HUDEP-2 (cell line): ENCODE measurements at regions not wholly inside any gene's neighbourhood (a gene's known extent, or its start where the extent isn't known, plus 50 kb on each side); places are given as distances from the start of the nearest gene placed in this dataset.
A peak's percentile ranks its signal among the peaks of the same experiment; 100 is the strongest.

Source experiments
- DNase-seq, 76 experiments: peaks; one replicate each; lab custom pipeline; 2025; ENCODE audit not compliant: unreplicated experiment in 76 of 76; lab: John Stamatoyannopoulos, UW

DNA sequence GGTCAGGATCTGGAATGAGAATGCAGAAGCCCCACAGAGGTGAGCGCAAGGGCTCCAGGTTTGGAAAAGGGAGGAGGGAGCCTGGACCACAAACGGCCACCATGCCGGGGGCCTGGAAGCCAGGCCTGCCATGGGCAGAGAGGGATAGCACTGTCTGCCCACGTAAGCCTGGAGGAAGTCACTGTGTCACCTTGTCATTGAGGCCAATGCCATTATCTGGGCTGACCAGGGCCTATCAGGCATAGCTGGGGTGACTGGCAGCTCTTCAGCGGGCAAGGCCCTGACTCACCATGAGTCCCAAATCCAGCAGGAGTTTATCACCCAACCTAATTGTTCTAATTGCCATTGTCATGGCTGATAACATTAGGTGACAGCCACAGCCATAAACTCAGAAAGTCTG, 84.6 kb downstream of the MATN1 start:
- peak in 7 of 76 experiments; percentile 1 to 28 (median 9) for DNase-seq

DNA sequence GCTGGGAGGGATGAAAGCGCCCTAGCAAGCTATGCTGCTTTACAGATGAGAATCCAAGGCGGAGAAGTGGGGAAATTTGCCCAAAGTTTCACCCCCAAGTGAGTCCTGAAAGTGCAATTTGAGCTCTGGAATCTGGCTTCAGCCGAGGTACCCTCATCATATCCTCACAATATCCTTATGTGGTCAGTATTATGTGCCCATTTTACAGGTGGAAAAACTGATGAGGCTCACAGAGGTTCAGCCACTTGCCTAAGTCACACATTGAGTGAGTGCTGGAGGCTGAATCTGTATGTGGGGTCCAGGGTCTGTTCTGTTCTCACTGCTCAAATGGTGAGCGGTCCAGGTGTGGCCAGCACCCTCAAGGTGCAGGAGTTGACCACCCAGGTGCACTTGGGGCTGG, 85.3 kb downstream of the MATN1 start:
- DNase-seq = no peak

DNA sequence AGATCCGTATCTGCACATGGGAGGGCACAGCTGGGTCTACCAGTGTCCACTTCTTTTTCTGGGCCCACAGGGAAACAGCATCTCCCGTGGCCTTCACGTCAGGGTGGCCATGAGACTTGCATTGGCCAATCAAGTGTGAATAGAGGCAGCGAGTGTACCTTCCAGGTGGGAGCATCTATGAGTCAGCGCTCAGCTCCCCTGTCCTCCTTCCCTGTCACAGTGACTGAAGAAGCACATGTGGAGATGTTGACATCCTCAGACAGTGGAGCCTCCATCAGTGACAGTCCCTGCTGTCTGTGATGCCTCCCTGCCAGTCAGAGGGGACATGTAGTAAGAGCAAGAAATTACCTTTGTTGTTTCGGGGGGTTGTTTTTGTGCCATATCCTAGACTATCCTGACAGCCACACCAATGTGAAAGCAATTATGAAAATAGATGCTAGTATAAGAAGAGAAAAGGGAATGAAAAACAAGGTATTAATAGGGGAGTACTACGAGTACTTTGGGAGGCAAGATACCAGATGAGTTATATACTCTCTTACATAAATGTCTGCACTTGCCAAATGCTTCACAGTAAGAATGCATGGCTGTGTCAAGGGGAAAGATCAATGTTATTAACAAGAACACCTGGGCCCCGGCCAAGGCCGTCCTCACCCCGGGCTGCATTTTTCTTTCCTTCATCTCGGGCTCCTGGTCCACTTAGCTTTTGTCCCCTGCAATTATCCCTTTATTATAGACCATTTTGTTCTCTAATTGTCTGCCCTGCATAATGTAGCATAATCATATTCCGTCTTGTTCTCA, 86.0 kb downstream of the MATN1 start:
- DNase-seq = no peak

DNA sequence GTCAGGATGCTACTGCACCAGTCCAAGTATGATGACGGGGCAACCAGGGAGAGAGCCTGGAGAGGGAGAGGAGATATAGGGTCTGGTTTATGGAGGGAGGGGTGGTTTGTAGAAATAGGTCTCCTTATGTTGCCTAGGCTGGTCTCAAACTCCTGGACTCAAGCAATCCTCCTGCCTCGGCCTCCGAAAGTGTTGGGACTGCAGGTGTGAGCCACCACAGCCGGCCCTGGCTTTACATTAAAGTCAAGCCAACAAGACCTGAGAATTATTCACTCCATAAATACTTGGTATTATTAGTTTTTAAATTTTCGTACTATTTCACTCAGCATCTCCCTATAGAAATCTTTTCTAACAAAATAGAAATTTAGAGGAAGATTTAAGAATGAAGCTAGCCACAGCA, 86.8 kb downstream of the MATN1 start:
- DNase-seq = no peak

DNA sequence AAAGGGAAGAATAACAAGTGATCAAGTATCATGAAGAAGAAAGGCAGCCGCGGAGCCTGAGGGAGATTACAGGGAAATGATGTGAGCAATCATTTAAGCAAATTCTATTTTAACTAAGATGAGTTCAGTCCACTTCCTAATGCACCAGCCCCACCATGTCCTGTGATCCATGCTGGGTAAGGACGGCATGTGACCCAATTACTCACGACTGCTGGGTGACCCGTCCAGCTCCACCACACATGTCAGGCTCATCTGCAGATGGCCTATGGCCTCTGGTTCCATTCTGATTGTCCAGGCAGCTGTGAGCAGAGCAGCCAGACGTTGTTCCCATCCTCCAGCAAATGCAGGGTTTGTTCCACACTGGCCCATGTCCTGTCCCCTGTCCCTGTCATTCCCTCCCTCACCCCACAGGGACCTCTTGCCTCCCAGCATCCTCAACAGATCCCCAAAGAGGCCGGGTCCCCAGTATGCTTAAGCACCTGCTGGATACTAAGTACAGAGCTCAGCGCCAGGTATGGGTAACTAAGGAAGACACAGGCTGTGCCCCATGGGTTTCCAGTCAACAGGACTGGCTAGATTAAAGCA, 87.9 kb downstream of the MATN1 start:
- no peak for DNase-seq

DNA sequence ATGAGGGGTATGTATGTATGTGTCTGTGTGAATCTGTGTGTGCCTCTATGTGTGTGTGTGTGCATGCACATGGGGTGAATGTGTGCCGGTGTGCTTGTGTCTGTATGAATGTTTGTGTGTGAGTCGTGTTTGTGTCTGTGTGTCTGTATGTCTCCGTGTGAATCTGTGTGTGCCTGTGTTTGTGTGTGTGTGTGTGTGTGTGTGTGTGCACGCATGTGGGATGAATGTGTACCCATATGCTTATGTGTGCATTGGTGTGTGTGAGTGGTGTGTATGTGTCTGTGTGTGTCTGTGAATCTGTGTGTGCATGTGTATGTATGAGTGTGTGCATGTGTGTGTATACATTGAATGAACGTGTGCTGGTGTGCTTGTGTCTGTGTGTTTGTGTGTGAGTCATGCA, 88.9 kb downstream of the MATN1 start:
- DNase-seq = no peak

DNA sequence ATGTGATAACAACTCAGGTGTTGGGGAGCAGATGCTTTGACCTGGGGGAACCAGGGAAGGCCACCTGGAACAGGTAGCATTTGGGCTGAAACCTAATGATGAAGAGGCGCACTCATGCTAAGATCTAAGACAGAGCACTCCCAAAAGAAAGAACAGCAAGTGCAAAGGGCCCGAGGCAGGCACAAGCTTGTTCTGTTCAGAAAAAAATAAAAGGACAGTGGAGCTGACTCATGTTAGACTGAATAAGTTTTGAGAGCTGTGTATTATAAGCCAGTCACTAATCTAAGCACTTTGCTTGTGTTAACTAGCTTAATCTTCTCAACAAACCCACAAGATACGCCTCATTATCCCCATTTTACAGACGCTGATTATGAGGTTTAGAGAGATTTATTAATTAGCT, 90.1 kb downstream of the MATN1 start:
- no peak for DNase-seq

DNA sequence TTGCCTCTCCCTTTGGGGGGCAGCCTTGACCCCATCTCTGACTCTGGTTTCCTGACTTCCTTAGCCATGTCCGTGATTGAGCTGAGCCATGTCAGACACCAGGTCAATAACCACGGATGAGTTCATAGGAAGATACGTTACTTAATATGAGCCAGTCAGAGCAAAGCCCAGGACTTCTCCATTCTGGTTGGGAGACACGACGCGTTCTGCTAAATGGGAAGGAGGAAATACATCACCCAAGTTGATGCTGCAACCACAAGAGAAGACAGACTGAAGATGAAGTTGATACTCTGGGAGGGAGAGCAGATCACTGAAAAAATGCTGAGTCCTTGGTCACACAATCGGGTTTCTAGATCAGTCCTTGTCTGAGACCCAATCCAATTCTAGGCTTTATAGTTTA, 90.9 kb downstream of the MATN1 start:
- DNase-seq = no peak

DNA sequence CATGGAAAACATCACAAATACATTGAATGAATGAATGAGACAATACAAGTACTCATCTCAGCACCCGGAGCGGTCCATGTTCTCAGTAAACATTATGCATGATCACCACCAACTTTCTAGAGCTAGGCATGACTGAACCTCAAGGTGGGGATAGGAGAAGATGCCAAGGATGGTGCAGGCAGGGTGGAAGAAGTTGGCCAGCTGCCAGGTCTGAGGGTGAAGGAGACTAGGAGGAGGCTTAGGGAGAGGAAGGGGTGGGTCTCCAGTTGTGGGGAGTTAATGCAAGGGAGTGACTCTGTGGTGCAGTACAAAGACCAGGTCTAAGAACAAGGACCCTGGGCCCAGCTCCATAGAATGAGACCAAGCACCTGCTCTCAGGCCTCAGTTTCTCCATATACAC, 91.7 kb downstream of the MATN1 start:
- DNase-seq = no peak

DNA sequence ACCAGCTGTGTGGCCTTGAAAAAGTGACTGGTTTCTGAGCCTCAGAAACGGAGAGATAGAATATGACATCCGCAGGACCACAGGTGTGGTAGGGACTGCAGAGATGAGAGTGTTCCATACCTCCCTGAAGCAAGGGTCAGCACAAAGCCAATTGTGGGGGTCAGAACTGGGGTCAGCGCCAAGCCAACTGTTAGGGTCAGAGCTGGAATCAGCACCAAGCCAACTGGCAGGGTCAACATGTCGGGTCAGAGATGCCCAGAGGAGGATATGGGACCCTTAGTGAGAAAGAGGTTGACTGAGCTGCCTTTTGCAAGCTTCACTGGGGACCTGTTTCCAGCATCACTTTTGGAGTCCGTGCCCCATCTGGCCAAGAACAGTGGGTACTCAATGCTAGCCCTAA, 93.9 kb downstream of the MATN1 start:
- no peak for DNase-seq

DNA sequence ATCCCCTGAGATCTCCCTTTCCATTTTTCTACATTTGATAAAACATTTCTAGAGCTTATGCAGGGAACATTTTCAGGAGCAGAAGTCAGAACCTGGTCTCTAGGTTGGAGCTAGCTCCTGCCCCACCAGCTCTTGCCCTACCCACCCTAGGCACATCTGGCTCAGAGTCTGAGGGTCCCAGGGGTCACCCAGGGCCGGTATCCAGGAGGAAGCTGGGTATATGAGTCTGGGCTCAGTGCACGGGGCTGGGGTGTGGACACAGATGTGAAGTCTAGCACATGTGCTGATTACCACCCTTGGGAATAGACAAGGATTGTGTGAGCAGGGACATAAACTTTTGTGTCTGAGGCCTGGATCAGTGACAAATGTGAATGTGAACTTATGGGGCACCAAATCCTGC, 95.4 kb downstream of the MATN1 start:
- no peak for DNase-seq

DNA sequence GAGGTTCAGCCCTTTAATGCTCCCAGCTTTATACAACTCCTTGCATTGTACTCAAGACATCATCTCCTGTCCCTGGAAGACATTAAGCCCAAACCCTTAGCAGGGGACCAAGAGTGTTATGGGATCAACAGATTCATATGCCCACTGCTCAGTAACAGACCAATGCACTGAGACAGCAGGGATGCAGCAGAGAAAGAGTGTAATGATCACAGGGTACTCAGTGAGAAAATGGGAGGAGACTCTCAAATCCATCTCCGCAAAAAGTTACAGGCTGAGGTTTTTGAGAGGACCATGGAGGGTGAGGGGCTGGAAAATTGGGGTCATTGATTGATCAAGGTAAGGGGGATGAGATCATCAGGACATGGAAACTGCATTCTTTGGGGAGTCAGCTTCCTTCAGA, 96.2 kb downstream of the MATN1 start:
- DNase-seq = no peak

DNA sequence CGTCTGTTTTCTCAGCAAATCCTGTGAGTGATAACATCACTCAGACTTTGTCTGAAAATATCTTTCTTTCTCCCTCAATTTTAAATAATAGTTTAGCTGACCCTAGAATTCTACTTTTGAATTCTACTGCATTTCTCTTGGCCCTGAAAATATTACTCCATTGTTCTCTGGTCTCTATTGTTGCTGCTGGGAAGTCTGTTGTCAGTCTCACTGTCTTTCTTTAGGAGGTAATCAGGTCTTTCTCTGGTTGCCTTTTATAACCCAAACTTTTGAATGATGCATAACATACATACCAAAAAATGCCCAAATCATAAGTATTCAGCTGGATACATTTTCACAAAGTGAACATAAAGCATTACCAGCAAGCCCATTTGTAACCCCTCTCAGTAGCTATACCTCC, 100.0 kb downstream of the MATN1 start:
- DNase-seq = no peak

DNA sequence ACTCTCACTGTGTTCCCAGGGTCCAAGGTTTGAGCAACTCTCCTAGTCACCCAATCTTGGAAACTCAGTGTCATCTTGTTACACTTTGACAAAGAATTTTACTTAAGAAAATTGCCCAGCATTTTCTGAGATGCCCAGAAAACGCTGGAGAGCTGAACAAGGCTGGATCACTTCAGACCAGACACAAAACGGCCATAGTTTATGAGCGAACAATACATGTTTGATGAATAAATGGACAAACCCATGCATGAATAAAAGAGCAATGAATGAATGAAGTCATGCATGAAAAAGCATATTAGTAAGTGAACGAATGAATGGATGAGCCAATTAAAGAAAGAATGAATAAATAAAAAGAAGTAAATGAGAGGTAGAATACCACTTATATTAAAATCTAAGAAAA, 103.8 kb downstream of the MATN1 start:
- no peak for DNase-seq

DNA sequence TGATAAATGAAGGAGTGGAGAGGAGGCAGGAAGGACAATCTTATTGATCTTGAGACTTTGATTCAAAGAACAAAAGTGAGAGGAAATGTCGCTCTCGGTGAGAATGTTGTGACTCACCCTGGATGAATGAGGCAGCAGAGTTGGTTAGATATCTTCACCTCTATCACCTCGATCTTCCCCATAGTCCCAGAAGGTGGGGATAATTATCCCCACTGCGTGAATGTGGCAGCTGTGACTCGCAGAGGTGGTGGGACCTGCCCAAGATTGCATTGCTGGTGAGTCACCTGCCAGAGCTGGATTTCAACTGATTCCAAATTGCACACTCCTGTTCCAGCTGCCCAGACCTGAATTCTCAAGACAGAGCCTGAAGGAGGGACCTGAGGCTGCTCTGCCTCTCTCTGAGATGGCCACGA, 105.0 kb downstream of the MATN1 start:
- no peak for DNase-seq

DNA sequence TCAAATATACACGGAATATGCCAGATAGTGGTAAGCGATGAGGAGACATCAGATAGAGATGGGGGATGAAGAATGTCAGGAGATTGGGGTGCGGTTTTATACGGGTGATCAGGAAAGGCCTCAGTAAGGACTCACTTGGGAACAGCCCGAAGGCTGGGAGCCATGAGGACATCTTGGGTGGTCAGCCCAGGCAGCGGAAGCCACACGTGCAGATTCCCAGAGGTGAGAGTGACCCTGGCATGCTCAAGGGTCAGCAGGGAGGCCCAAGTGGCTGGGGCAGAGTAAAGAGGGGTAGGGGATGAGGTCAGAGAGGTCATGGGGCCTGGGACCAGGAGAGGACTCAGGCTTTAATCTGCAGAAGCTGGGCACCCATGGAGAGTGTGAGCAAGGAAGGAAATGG, 106.6 kb downstream of the MATN1 start:
- no peak for DNase-seq

DNA sequence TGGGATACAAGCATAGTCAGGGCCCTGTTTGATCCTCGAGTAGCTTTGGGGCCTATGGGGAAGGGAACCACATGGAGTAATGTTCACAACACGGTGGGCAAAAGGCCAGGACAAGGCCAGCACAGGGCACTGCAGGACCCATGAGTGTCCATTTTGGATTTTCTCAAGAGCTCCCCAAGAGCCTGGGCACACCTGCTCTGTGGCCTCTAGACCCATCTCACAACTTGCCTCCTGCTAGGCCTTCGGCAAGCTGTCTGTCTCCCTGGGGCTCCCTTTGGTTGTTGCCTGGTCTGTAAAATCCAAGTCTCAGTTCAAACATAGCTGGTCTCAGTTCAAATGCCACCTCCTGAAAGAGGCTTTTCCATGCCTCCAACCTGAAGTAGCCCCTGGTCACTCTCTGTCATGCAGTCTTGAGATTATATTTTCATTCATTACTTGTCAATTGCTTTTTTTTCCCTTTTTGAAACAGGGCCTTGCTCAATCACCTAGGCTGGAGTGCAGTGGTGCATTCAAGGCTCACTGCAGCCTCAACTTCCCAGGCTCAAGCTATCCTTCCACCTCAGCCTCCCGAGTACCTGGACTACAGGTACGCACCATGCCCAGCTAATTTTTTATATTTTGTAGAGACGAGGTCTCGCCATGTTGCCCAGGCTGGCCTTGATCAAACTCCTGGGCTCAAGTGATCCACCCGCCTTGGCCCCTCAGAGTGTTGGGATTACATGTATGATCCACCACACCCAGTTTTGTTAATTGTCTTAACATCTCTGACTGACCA, 107.4 kb downstream of the MATN1 start:
- DNase-seq = no peak

DNA sequence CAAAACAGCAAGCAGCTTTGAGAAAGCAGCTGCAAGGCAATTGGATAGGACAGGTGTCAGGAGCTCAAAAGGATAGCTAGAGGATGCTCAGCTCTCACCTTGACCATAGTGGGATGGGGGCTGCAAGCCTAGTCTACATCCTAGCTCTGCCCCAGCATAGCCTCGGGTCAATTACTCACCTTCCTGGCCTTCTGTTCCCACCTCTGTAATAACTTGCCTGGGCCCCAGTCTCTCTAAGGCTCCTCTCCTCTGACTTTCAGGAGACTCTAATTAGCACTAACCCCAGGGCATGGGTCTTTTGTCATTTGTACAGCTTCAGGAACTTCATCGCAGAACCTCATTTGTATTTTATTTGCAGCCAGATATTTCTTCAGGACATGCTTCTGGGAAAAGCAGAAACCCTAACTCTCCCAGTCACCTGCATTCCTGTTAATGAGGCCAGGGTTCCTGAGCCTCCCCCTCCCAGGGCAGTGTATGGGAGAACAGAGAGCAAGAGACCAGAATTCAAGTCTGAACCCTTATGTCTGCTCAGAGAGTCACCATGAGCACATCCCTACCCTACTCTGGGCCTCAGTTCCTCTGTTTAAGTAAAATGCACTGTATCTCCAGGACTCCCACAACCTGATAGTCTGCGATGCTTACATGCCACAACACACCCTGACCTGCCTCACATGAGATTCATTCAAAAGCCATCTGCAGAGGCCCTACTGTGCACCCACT, 108.1 kb downstream of the MATN1 start:
- DNase-seq = no peak

DNA sequence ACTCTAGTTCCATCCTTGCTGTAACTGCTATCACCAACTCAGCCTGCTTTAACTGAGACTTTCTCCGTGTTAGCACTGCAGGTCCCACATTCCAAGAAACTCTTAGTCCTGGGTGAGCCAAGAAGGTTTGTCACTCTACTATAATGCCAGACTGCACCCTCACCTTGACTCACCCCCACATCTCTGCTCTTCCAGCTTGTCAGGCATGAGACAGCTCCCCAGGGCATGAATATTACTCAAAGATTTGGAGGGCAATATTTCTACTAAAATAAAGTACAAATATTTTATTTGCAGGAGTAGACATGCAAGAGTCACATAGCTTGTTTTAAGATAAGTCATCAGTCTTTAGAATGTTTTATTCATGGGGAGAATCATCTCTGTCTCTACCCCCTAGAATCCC, 110.2 kb downstream of the MATN1 start:
- DNase-seq = no peak

DNA sequence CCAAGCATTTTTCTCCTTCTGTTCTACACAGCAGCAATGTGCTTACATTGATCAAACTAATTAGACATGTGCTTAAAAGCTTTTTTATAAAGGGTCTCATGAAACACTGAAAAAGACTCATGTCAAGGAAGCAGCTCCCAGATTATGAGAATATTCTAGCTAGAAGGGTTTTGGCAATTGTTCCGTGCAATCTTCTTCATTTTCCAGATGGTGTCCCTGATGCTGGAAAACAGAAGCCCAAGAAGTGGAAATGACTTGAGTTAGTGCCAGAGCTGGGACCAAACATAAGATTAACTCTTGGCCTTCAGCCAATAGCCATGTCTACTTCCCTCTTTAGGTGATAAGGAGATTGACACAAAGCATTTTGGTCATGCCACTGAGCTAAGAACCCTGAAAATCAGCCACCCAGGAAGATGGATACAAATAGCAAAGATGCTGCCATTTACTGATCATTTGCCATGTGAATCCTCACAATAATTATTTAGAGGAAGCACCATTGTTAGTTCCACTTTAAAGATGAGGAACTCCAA, 110.8 kb downstream of the MATN1 start:
- no peak for DNase-seq

DNA sequence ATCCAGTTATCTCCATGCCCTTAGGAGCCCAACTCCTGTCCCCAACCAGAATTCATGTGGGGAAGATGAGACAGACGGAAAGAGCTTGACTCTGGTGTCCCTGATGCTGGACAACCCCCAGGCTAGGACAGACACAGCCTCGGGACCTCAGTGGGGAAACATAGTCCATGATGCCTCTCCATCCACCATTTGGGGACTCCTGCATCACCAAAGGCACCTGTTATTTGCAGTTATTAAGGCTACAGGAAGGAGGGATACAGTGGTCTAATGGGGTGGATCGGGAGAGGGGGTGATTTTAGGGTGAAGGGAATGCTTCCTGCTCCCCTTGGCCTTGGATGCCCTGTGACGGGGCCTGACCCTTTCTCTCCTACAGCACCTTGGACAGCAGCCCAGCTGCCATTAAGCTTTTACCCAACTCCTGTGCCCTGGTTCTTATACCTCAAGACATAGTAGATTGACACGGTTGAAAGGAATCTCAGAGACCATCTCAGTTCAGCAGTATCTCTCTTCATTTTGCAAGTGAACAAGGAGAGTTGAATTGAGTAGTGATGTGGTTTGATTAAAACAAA, 111.6 kb downstream of the MATN1 start:
- DNase-seq = no peak
